Stimulated activated naive CD4-positive, alpha-beta T cell treated with Interleukin-2 at 50 U/mL for 16 hours (primary cell): ENCODE measurements at regions not wholly inside any gene's neighbourhood (a gene's known extent, or its start where the extent isn't known, plus 50 kb on each side); places are given as distances from the start of the nearest gene placed in this dataset.
"Not testable (repeated sequence)": the region's sequence is repeated elsewhere in the genome, so short reads cannot be mapped to it uniquely, and the experiment has no call there.

Experiments
- DNase-seq: peaks from one replicate; lab custom pipeline; 2025; lab: John Stamatoyannopoulos, UW

DNA sequence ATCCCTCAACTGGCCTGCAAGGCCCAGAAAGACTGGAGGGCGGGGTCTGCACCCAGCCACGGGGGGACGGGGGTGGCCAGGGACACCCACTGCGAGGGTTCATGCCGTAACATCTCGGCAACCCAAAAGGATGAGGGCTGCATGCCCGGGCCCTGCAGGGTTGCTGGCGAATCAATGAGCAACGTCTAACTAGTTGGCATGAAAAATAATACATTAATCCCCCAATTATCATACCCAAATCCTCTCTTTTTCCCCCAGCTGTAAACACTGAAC lies 232.2 kb downstream of the TUBA3C start:
- no peak for DNase-seq

DNA sequence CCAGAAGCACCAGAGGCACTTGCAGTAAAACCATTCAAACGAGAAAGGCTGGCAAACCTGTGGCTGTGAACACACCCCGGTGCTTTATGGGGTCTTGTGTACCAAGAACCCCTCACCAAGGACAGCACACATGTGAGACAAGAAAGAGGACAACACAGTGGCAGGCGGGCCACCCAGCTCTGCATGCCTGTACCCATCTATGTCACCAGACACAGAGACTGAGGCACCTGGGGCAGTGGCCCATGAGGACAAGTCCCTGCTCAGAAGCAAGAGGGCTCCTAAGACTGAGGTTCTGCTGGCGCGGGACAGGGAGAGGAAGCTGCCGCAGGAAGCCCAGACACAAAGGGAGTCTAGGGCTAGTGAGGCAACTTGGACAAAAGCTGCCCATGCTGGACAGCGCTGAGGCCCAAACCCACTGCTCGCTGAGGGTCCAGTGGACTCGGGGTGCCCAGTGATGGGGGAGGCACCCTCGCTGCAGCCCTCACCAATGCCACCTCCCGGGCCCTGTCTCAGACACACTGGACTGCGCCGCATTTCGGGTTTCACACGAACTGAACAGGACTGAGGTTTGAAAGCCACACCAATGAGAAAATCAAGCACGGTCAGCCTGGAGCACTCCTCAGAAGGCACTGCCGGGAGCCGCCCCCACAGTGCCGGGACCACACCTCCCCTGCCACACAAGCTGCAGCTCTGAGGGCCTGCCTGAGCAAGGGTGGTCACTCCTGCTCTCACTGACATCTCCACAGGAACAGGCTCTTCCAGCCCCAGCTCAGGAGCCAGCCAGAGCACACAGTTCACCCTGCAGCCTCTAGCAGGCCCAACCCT lies 232.7 kb downstream of the TUBA3C start:
- DNase-seq = no peak

DNA sequence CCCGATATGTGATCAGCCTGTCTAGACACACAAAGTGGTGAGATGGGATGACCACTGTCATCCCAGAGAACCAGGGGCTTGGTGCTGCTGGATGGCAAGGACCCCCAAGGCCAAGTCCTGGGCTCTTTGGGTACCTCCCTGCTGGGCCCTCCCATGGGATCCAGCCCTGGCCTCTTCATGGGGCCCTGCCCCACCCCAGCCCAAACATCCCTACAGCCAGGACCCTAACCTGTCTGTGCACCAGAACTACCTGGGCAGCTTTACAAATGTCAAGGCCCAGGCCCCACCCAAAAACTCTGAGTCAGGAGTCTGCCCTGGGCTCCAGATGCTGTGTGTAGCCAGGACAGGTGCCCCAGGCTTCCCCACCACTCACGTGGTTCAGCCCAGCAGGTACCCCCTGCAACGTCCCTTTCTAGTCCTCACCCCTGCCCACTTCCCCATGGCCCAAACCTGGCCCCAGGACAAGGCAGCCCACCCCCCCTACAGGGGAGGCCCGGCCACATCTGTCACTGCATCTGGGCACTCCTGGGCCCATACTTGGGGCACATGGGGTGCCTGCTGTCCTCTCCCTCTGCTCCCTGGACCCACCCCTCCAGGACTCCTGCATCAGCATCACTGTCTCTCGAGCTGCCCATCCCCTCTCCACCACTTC lies 233.5 kb downstream of the TUBA3C start:
- DNase-seq = no peak

DNA sequence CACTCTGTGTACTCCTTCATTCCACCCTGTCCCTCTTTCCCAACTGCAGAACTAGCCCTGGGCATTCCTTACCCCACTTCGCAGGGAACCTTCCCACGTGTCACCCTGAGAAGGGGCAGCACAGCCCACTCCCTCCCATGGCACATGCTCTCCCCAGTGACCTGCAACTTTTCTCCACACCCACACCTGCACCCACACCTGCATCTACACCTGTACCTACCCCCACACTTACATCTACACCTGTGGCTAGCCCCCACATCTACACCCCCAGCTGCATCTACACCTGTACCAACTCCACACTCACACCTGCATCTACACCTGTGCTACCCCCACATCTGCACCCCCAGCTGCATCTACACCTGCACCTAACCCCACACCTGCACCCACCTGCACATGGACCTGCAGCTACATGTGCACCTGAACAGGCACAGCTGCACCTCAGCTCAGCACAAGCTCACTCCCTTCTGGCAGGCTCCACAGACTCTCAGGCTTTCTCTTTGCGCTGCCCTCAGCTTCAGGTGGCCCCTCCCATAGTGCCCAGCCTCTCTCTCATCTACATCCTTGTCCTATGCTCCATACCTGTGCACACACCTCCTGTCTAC lies 234.1 kb downstream of the TUBA3C start:
- no peak for DNase-seq

DNA sequence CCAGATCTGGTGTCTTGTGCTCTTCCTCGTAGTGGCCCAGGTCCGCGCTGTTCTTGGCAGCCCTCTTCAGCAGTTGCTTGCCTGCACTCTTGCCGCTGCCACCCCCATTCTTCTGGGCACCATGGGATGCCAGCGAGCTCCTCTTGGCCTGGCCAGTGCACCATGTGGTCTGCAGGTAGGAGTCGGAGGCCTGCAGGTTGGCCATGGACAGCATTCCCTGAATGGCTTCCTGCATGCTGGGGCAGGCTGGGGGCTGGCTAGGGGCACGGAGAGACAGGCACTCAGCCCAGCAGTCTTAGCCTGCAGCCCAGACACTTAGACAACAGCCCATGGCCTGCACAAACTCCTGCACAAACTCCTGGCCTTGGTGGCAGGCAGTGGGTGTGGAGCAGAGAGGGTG lies 234.9 kb downstream of the TUBA3C start:
- no peak for DNase-seq

DNA sequence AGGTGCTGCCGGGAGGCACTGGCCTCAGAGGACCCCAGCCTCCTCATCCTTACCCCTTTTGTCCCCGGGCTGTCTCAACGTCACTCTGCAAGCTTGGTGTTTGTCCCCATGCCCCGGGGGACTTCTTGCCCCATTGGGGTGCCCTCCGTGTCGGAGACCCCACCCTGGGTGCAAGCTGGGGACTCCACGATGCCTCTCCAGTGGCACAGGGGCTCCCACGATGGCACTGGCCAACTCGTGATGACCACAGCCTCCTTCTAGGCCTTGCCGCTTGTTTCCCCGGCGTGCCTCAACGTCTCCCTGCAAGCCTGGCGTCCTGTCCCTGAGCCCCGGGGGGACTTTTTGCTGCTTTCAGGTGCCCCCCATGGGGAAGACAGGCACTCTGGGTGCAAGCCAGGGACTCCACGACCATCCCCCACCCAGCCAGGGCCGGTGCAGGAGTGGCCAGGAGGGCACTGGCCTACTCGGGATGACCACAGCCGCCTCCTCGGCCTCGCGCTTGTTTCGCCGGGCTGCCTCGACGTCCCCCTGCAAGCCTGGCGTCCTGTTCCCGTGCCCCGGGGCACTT lies 237.0 kb downstream of the TUBA3C start:
- no peak for DNase-seq

DNA sequence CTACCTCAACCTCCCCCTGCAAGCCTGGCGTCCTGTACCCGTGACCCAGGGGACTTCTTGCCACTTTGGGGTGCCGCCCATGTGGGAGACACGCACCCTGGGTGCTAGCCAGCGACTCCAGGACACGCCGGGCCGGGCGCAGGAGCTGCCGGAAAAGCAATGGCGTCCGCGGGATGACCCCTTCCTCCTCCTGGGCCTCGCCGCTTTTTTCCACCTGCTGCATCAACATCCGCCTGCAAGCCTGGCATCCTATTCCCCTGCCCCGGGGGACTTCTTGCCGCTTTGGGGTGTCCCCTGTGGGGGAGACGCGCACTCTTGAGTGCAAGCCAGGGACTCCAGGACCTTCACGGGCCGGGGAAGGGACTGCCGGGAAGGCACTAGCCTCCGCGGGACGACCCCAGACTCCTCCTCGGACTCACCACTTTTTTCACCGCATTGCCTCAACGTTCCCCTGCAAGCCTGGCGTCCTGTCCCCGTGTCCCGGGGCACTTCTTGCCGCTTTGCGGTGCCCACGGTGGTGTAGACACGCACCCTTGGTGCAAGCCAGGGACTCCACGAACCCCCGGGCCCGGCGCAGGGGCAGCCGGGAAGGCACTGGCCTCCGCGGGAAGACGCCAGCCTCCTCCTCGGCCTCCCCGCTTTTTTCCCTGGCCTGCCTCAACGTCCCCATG lies 237.8 kb downstream of the TUBA3C start:
- no peak for DNase-seq

DNA sequence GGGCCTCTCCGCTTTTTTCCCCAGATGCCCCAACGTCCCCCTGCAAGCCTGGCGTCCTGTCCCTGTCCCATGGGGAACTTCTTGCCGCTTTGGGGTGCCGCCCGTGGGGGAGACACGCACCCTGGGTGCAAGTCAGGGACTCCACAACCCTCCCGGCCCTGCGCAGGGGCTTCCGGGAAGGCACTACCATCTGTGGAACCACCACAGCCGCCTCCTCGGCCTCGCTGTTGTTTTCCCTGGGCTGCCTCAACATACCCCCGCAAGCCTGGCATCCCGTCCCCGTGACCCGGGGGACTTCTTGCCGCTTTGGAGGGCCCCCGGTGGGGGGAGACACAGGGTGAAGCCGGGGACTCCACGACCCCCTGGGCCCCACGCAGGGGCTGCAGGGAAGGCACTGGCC lies 238.4 kb downstream of the TUBA3C start:
- no peak for DNase-seq

DNA sequence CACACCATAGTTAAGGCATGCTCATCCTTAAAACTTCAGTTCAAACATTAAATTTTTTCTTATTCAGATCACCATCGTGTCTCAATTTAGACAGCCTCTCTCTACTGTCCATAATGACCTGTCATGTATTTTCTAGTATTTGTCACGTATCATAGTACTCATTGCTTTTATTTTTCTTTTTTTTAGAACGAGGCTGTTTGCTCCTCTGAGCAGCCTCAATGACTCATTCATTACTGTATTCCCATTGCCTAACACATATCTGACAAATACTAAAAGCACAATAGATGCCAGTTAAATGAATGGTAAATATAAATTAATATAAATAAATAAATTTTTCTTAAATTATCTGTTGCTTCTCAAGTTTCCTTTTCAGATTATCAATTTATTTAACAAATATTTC lies 245.5 kb downstream of the TUBA3C start:
- no peak for DNase-seq

DNA sequence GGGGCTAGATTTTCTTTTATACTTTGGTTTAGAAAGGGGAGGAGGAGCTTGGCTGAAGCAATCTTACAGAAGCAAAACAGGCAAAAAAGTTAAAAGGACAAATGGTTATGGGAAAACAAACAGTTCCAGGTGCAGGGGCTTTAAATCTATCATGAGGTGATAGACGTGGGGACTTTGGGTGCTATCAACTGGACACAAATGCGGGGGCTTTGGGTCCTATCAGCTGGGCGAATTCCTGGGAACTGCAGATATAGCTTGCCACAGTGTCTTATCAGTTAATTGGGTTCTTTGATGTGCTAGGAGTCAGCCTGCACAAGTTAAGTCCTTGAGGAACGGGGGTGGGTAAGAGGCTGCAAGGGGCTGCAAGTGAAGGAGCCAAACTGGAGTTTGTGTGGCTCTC lies 260.6 kb downstream of the TUBA3C start:
- no peak for DNase-seq

DNA sequence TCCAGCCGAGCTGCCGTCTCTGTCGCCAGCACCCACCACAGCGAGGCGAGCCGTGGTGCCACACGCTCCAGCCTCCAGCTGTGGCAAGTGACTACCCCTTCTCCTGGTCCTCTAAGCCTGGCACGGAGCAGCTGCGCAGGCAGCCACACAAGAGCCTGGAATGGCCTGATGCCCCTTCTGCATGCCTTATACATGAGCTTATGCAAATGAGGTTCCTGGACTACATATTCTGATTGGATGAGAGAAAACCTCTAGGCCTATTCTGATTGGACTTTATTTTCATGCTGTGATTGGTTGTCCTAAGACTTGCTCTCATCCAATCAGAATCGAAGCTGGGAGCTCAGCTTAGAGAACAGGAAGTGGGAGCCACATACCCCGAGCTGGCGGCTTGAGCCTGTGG lies 276.5 kb downstream of the TUBA3C start:
- not testable (repeated sequence) for DNase-seq

DNA sequence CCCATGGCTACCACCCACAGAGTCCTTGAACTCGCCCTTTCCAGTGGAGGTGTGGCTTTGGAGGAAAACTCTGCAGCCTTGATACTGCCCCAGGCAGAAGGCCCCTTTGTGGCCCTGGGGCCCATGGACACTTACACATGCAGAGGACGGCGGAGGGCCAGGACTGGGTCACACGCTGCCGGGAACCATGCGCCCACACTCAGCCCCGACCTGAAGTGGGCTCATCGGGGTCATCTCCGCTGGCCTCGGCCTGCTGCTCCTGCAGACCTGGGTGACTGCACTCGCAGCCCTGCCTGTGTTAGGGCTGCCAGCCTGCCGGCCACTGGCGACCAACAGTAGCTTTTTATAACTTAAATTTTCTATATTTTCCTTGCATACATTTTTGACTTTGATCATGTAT lies 286.2 kb downstream of the TUBA3C start:
- DNase-seq = not testable (repeated sequence)

DNA sequence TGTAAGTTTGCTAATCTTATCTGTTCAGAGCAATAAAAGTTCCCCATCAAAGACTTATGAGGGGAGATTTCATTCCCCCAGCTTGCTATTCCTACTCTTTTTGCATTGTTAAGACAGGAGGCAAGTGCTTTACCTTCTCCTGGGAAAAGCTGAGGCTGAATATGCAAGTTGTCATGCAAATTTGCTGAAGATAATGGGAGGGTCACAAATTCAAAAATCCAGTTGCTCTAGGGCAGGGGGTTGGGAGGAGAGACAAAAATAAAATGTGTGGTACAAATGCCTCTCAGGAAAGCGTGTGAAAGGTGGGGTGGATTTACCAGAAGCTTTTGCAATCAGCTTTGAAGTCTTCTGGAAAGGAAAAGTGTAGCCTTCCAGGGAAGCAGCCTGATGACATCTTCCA lies 290.4 kb downstream of the TUBA3C start:
- not testable (repeated sequence) for DNase-seq

DNA sequence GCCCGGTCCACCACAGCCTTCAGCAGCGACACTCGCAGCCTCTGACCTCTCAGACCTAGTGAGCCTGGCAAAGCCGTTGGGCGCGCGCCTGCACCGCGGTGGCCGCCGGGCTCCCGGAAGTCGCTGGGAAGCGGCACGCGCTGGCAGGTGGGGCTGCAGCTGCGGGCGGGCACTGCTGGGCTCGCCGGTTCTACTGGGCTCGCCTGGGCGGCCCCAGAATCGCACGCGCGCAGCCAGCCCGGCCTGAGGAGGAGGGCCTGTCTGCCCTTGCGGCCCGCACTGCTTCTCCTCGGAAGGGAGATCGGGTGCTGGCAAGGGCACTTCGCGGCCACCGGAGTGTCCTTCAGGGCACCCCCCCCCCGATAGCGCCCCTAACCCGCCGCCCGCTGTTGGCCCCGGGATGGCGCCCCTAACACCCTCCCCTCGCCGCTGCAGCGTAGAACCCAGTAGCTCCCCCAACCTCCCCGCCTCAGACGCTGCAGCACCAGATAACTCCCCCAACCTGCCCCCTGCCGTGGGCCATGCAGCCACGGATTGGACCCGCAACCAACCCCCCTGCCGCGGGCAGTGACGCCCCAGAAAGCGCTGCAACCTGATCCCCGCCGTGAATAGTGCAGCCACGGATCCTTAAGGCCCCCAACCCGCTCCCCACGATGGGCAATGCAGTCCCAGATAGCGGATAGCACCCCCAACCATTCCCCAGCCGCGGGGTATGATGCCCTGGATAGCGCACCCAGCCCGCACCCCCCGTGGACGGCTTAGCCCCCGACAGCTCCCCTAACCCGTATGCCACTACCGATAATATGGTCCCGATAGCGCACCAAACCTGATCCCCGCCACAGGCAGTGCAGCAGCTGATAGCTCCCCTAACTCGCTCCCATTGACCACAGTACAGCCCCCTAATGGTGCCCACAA lies 306.5 kb downstream of the TUBA3C start:
- not testable (repeated sequence) for DNase-seq

DNA sequence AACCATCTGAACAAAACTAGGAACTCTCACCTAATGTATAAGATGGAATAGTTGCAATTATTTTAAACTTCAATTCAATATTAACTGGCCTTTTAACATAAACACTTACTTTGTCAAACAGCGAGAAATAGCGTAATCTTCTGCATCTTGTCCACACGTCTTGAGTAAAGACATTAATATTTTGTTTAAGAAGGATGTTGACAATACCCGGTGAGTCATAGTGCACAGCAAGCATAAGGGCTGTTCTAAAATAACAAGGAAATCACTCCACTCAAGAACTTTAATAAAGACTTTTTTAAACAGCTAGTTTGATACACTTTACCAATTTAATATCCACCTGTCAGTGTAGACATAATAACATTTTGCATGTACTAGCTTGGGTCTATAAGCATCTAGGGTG lies 311.1 kb downstream of the TUBA3C start:
- DNase-seq = not testable (repeated sequence)

DNA sequence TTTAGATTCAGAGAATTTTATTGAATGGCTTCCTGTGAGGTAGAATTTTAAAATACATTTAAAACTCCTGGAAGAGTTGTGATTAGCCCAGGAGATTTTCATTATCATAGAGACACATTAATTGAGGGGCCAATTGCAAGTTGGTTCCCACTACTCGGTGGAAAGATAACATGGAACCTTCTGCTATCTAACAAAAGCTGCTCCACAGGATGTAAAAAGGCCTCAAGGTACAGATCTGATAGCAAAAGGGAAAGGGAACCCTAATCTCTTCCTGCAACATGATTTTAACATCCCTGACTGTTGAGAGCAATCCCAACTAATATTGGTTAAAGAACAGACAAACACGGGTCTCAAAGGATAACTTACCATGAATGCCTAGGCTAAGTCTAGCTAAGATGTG lies 312.3 kb downstream of the TUBA3C start:
- DNase-seq = not testable (repeated sequence)

DNA sequence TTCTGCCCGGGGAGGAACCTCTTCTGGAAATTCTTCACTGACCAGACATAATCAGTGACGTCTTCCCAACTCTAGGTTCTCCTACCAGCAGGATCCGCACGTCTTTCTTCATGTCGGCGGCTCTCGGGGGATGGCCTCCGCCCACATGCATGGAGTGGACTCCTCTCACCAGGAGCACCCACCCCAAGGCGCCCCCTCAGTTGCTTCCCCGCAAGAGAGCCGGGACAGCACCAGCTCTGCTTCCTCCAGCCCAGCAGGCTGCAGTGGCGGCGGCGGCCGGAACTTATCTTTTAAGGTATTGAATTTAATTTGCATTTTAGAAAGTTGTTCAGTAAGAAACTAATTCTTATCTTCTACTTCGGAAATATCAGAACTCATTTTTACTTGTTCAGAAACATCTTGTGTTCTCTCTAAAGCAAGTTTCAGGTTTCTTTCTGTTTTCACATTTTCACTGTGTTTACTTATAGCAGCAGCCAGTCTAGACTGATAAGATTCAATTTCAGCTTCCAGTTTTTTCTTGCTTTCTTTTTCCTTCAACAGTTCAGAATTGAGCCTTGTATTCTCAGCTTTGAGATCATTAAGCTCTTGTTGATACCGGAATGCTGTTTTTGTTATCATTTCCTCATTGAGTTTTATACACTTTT lies 343.5 kb downstream of the TUBA3C start:
- not testable (repeated sequence) for DNase-seq

DNA sequence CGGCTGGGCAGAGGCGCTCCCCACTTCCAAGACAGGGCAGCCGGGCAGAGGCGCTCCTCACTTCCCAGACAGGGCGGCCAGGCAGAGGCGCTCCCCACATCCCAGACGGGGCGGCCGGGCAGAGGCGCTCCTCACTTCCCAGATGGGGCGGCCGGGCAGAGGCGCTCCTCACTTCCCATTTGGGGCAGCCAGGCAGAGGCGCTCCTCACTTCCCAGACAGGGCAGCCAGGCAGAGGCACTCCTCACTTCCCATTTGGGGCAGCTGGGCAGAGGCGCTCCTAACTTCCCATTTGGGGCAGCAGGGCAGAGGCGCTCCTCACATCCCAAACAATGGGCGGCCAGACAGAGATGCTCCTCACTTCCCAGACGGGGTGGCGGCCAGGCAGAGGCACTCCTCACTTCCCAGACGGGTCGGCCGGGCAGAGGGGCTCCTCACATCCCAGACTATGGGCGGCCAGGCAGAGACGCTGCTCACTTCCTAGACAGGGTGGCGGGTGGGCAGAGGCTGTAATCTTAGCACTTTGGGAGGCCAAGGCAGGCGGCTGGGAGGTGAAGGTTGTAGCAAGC lies 344.4 kb downstream of the TUBA3C start:
- not testable (repeated sequence) for DNase-seq

DNA sequence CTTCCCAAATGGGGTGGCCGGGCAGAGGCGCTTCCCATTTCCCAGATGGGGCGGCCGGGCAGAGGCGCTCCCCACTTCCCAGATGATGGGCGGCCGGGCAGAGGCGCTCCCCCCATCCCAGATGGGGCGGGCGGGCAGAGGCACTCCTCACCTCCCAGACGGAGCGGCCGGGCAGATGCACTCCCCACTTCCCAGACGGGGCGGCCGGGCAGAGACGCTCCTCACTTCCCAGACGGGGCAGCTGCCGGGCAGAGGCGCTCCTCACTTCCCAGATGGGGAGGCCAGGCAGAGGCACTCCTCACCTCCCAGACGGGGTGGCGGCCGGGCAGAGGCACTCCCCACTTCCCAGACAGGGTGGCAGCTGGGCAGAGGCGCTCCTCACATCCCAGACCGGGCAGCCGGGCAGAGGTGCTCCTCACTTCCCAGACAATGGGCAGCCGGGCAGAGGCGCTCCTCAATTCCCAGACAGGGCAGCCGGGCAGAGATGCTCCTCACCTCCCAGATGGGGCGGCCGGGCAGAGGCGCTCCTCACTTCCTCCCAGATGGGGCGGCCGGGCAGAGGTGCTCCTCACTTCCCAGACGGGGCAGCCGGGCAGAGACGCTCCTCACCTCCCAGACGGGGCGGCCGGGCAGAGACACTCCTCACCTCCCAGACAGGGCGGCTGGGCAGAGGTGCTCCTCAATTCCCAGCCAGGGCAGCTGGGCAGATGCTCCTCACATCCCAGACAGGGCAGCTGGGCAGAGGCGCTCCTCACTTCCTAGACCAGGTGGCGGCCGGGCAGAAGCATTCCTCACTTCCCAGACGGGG lies 345.0 kb downstream of the TUBA3C start:
- not testable (repeated sequence) for DNase-seq

DNA sequence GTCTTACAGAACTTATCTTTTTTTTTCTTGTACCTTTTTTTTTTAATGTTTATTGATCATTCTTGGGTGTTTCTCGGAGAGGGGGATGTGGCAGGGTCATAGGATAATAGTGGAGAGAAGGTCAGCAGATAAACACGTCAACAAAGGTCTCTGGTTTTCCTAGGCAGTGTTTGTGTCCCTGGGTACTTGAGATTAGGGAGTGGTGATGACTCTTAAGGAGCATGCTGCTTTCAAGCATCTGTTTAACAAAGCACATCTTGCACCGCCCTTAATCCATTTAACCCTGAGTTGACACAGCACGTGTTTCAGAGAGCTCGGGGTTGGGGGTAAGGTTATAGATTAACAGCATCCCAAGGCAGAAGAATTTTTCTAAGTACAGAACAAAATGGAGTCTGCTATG lies 345.9 kb downstream of the TUBA3C start:
- not testable (repeated sequence) for DNase-seq
